LNCaP clone FGC (cell line): ENCODE measurements at regions not wholly inside any gene's neighbourhood (a gene's known extent, or its start where the extent isn't known, plus 50 kb on each side); places are given as distances from the start of the nearest gene placed in this dataset.

Experiments used
- DNase-seq: peaks from one replicate; pipeline ENCODE4 v3.0.0-alpha.2; 2011; ENCODE audit warnings: low read depth
- H3K4me3 ChIP-seq: 2 replicates; pipeline ENCODE4 v1.5.1; 2011; ENCODE audit warnings: mild to moderate bottlenecking, low read depth, low read length, control low read depth
- CTCF ChIP-seq: IDR thresholded peaks from 2 replicates; pipeline ENCODE4 v1.5.1; 2012; ENCODE audit warnings: mild to moderate bottlenecking; ENCODE audit not compliant: control insufficient read depth, insufficient read depth; ENCODE audit errors: extremely low read depth

- no peak overlapping the region for H3K4me3 ChIP-seq
- no peak for DNase-seq
Observed at GRCh38 chr7:155225095-155225494, 72.6 kb upstream of the INSIG1 start.

GRCh38 chr7:155225516-155225915 lies 72.2 kb upstream of the INSIG1 start:
- H3K4me3 ChIP-seq, result no peak overlapping the region
- TF ChIP-seq CTCF, result no peak
- no peak for DNase-seq

More at GRCh38 chr7:155225095-155225494, 72.6 kb upstream of the INSIG1 start:
- no peak for TF ChIP-seq CTCF

- H3K4me3 ChIP-seq, result no peak overlapping the region
- TF ChIP-seq CTCF, result no peak
- no peak for DNase-seq
Observed at GRCh38 chr7:155226261-155227003, 71.2 kb upstream of the INSIG1 start.

- no peak for TF ChIP-seq CTCF
- H3K4me3 ChIP-seq, result no peak overlapping the region
- no peak for DNase-seq
Observed at GRCh38 chr7:155227004-155227787, 70.5 kb upstream of the INSIG1 start.

GRCh38 chr7:155227788-155228458 lies 69.8 kb upstream of the INSIG1 start:
- DNase-seq, result no peak
- no peak overlapping the region for H3K4me3 ChIP-seq
- TF ChIP-seq CTCF, result no peak

- TF ChIP-seq CTCF, result no peak
- no peak overlapping the region for H3K4me3 ChIP-seq
Observed at GRCh38 chr7:155228459-155228845, 69.2 kb upstream of the INSIG1 start.

More at GRCh38 chr7:155228459-155228845, 69.2 kb upstream of the INSIG1 start:
- DNase-seq, result no peak
